Prostate gland (tissue), 2 donors: ENCODE measurements at regions not wholly inside any gene's neighbourhood (a gene's known extent, or its start where the extent isn't known, plus 50 kb on each side); places are given as distances from the start of the nearest gene placed in this dataset.
"Not testable (repeated sequence)": the region's sequence is repeated elsewhere in the genome, so short reads cannot be mapped to it uniquely, and the experiment has no call there.

ENCODE experiments used
- DNase-seq: peaks from one replicate; pipeline ENCODE4 v3.0.0-alpha.2; 2019; ENCODE audit warnings: low spot score
- H3K27ac ChIP-seq, 2 donors: fragments of 200-600 bp; sonication (generic); 2 replicates each; pipeline ENCODE4 v1.5.1; 2017 to 2019
- H3K27me3 ChIP-seq: fragments of 200-600 bp; sonication (generic); replicated peaks from 2 replicates; pipeline ENCODE4 v1.5.1; 2019; ENCODE audit not compliant: insufficient read depth
- H3K36me3 ChIP-seq, 2 donors: fragments of 200-600 bp; sonication (generic); 1 replicate in 1 of 2; 2 replicates in 1 of 2; pipeline versions ENCODE4 v1.5.1 to v1.8.1; 2017 to 2019
- H3K4me1 ChIP-seq: fragments of 200-600 bp; sonication (generic); replicated peaks from 2 replicates; pipeline ENCODE4 v1.5.1; 2019
- H3K4me3 ChIP-seq, 2 donors: fragments of 200-600 bp; sonication (generic); 2 replicates each; pipeline ENCODE4 v1.5.1; 2017 to 2019
- H3K9me3 ChIP-seq: fragments of 200-600 bp; sonication (generic); 2 replicates; pipeline ENCODE4 v1.5.1; 2017
- POLR2A ChIP-seq: fragments of 450-650 bp; IDR thresholded peaks from one replicate; pipeline ENCODE4 v1.6.1; 2016; ENCODE audit warnings: antibody characterized with exemption, mild to moderate bottlenecking
- POLR2AphosphoS5 ChIP-seq: sonication (generic); formaldehyde crosslinking; IDR thresholded peaks from one replicate; pipeline ENCODE4 v1.6.1; 2017; ENCODE audit warnings: antibody characterized with exemption
- WGBS: methylation state at CpG from one replicate; pipeline ENCODE4 v1.1.5; 2018; 5-methylcytosine and 5-hydroxymethylcytosine counted together
- intact Hi-C: fragments of 100-400 bp; cut with DNase I; formaldehyde crosslinking; loops from one replicate; pipeline ENCODE4 v1.14.2; 2022
- TF ChIP-seq, protein P1 (sequence below), 4 experiments: fragments of 200-600 bp in 2 of 4; fragments of 450-650 bp in 2 of 4; sonication (generic) in 2 of 4; IDR thresholded peaks; 1 replicate in 3 of 4; 2 replicates in 1 of 4; pipeline ENCODE4 v1.5.1; 2016 to 2019; ENCODE audit warnings: antibody characterized with exemption in 4 of 4, mild to moderate bottlenecking in 2 of 4, moderate library complexity in 2 of 4

DNA sequence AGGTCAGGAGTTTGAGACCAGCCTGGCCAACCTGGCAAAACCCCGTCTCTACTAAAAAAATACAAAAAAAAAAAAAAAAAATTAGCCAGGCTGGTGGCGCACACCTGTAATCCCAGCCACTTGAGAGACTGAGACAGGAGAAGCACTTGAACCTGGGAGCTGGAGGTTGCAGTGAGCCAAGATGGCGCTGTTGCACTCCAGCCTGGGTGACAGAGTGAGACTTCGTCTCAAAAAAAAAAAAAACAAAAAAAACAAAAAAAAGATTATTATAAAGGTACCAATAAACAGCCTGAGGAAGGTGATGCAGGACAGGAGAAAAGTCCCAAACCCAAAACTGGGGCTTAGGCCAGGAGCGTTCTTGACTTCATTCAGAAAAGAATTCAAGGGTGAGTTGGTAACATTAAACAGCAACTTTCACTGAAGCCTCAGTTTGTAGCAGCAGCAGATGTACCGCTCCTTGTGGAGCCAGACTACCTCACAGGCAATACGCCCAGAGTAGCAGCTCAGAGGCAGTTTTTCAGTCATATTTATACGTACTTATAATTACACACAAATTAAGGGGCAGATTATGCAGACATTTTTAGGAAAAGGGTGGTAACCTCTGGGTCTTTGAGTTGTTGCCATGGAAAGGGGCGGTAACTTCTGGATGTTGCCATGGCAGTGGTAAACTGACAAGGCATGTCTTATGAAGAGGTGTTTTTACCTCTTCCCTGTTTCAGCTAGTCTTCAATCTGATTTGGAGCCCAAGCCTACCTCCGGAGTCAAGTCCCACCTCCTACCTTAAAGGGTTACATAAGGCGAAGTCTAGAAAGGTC, 1596.6 kb upstream of the CELF4 start:
- H3K36me3 ChIP-seq = no peaks in the 10 kb centered on the region
- H3K4me3 ChIP-seq = no peak overlapping the region
- TF ChIP-seq POLR2A (no peak), POLR2AphosphoS5 (no peak)
- TF ChIP-seq, protein P1, sequence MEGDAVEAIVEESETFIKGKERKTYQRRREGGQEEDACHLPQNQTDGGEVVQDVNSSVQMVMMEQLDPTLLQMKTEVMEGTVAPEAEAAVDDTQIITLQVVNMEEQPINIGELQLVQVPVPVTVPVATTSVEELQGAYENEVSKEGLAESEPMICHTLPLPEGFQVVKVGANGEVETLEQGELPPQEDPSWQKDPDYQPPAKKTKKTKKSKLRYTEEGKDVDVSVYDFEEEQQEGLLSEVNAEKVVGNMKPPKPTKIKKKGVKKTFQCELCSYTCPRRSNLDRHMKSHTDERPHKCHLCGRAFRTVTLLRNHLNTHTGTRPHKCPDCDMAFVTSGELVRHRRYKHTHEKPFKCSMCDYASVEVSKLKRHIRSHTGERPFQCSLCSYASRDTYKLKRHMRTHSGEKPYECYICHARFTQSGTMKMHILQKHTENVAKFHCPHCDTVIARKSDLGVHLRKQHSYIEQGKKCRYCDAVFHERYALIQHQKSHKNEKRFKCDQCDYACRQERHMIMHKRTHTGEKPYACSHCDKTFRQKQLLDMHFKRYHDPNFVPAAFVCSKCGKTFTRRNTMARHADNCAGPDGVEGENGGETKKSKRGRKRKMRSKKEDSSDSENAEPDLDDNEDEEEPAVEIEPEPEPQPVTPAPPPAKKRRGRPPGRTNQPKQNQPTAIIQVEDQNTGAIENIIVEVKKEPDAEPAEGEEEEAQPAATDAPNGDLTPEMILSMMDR (IDR thresholded peaks at IDR 0.05) = no peak
- DNase-seq = no peak
- H3K4me1 ChIP-seq = no peaks in the 10 kb centered on the region
- 90% methylated on average over 11 of the region's 11 CpGs for WGBS
- H3K27me3 ChIP-seq = no peaks in the 10 kb centered on the region
- H3K27ac ChIP-seq = no peak overlapping the region
- intact Hi-C loops = no loop called here
- H3K9me3 ChIP-seq = no peaks in the 10 kb centered on the region

DNA sequence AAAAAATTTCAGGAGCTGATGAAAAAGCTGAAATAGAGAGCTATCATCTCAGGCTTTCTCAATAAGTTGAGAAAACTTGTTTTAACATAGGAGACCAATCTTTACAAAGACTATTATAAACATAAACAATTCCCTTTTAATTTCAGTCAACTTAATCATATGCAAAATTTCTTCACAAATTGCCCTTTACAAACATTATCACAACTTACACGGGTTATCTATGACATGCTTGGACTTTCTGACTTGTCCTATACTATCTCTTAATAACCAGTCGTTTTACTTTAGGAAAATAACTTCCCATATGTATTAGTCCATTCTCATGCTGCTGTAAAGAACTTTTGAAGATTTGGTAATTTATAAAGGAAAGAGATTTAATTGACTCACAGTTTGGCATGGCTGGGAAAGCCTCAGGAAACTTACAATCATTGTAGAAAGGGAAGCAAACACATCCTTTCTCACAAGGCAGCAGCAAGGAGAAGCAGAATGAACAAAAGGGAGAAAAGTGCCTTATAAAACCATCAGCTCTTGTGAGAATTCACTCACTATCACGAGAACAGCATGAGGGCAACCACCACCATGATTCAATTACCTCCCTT, 1583.7 kb upstream of the CELF4 start:
- Histone ChIP-seq H3K9me3 (no peaks in the 10 kb centered on the region), H3K4me3 (no peak overlapping the region), H3K4me1 (no peaks in the 10 kb centered on the region), H3K27me3 (no peaks in the 10 kb centered on the region), H3K36me3 (no peaks in the 10 kb centered on the region), H3K27ac (no peak overlapping the region)
- TF ChIP-seq POLR2AphosphoS5 = no peak
- TF ChIP-seq POLR2A = no peak
- TF ChIP-seq, protein P1 (IDR thresholded peaks at IDR 0.05) = no peak
- intact Hi-C loops = no loop called here
- 69% methylated on average over 3 of the region's 3 CpGs for WGBS
- DNase-seq = no peak

- no peak overlapping the region for H3K27ac ChIP-seq
- no peak for DNase-seq
- WGBS = 96% methylated on average over 3 of the region's 3 CpGs
- H3K9me3 ChIP-seq = no peaks in the 10 kb centered on the region
- H3K27me3 ChIP-seq = no peaks in the 10 kb centered on the region
- H3K4me3 ChIP-seq = no peak overlapping the region
- H3K36me3 ChIP-seq = no peaks in the 10 kb centered on the region
- no peaks in the 10 kb centered on the region for H3K4me1 ChIP-seq
- no peak for TF ChIP-seq POLR2AphosphoS5
- no peak for TF ChIP-seq POLR2A
- TF ChIP-seq, protein P1 (IDR thresholded peaks at IDR 0.05) = no peak
- intact Hi-C loops = no loop called here
Measured at GRCh38 chr18:39134255-39134654, 1568.7 kb upstream of the CELF4 start.

DNA sequence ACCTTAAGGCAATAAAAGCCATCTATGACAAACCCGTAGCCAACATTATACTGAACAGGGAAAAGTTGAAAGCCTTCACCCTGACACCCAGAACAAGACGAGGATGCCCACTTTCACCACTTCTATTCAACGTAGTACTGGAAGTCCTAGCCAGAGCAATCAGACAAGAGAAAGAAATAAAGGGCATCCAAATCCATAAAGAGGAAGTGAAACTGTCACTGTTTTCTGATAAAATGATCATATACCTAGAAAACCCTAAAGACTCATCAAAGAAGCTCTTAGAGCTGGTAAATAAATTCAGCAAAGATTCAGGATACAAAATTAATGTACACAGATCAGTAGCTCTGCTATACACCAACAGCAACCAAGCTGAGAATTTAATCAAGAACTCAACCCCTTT, 1561.9 kb upstream of the CELF4 start:
- DNase-seq, H3K4me3 ChIP-seq, intact Hi-C loops, H3K4me1 ChIP-seq, H3K36me3 ChIP-seq, H3K9me3 ChIP-seq, H3K27me3 ChIP-seq, H3K27ac ChIP-seq: not testable (repeated sequence)
- 94% methylated on average over 3 of the region's 3 CpGs for WGBS

- intact Hi-C loops = no loop called here
Measured at GRCh38 chr18:39113790-39114189, 1548.2 kb upstream of the CELF4 start.

More at GRCh38 chr18:39113790-39114189, 1548.2 kb upstream of the CELF4 start:
- H3K4me1 ChIP-seq = no peaks in the 10 kb centered on the region
- TF ChIP-seq POLR2AphosphoS5 = no peak
- TF ChIP-seq, protein P1 (IDR thresholded peaks at IDR 0.05) = no peak
- TF ChIP-seq POLR2A = no peak
- WGBS = 87% methylated on average over 1 of the region's 1 CpG
- H3K4me3 ChIP-seq = no peak overlapping the region
- H3K27ac ChIP-seq = no peak overlapping the region
- H3K27me3 ChIP-seq = no peaks in the 10 kb centered on the region
- no peak for DNase-seq
- H3K9me3 ChIP-seq = no peaks in the 10 kb centered on the region
- no peaks in the 10 kb centered on the region for H3K36me3 ChIP-seq
